Sigmoid colon (tissue), 6 donors: ENCODE measurements at regions not wholly inside any gene's neighbourhood (a gene's known extent, or its start where the extent isn't known, plus 50 kb on each side); places are given as distances from the start of the nearest gene placed in this dataset.

Experiments used
- DNase-seq: peaks from one replicate; pipeline ENCODE4 v3.0.0-alpha.2; 2019
- H3K27ac ChIP-seq, 4 donors: fragments of 200-600 bp; sonication (generic); one replicate each; pipeline ENCODE4 v1.5.1; 2016 to 2019; ENCODE audit warnings: mild to moderate bottlenecking in 1 of 4
- H3K27me3 ChIP-seq, 3 donors: fragments of 200-600 bp; sonication (generic); one replicate each; pipeline ENCODE4 v1.5.1; 2019; ENCODE audit warnings: mild to moderate bottlenecking in 1 of 3
- H3K36me3 ChIP-seq, 4 donors: fragments of 200-600 bp; sonication (generic); one replicate each; pipeline ENCODE4 v1.5.1; 2016 to 2019
- H3K4me1 ChIP-seq, 4 donors: fragments of 200-600 bp; sonication (generic); one replicate each; pipeline ENCODE4 v1.5.1; 2017 to 2019
- H3K4me3 ChIP-seq, 4 donors: fragments of 200-600 bp; sonication (generic); one replicate each; pipeline ENCODE4 v1.5.1; 2017 to 2019; ENCODE audit warnings: mild to moderate bottlenecking in 2 of 4, moderate library complexity in 1 of 4
- H3K9me3 ChIP-seq, 4 donors: fragments of 200-600 bp in 3 of 4; sonication (generic) in 3 of 4; one replicate each; pipeline versions ENCODE4 v1.5.1 to v1.6.1; 2013 to 2019
- CTCF ChIP-seq, 4 experiments: fragments of 450-650 bp in 3 of 4; fragments of 200-600 bp in 1 of 4; IDR thresholded peaks; one replicate each; pipeline ENCODE4 v1.5.1; 2016 to 2019; ENCODE audit warnings: antibody characterized with exemption in 4 of 4, mild to moderate bottlenecking in 3 of 4, moderate library complexity in 2 of 4
- EP300 ChIP-seq, 4 donors: sonication (generic); formaldehyde crosslinking; IDR thresholded peaks; one replicate each; pipeline ENCODE4 v1.6.1; 2017; ENCODE audit warnings: antibody characterized with exemption in 4 of 4
- POLR2A ChIP-seq, 2 donors: fragments of 450-650 bp; IDR thresholded peaks; one replicate each; pipeline ENCODE4 v1.6.1; 2016; ENCODE audit warnings: antibody characterized with exemption in 2 of 2, mild to moderate bottlenecking in 2 of 2, moderate library complexity in 2 of 2
- POLR2AphosphoS5 ChIP-seq, 4 donors: sonication (generic); formaldehyde crosslinking; IDR thresholded peaks; one replicate each; pipeline ENCODE4 v1.6.1; 2017; ENCODE audit warnings: antibody characterized with exemption in 4 of 4
- WGBS, 2 donors: extraction: QIAGEN DNeasy Blood & Tissue Kit; methylation state at CpG; one replicate each; pipeline ENCODE4 v1.1.7; 2013; 5-methylcytosine and 5-hydroxymethylcytosine counted together
- intact Hi-C: fragments of 100-400 bp; cut with DNase I; formaldehyde crosslinking; loops from one replicate; pipeline ENCODE4 v1.15.1; 2023
- donor health status: healthy with polysubstance abuse.
- donor health status: healthy.

DNA sequence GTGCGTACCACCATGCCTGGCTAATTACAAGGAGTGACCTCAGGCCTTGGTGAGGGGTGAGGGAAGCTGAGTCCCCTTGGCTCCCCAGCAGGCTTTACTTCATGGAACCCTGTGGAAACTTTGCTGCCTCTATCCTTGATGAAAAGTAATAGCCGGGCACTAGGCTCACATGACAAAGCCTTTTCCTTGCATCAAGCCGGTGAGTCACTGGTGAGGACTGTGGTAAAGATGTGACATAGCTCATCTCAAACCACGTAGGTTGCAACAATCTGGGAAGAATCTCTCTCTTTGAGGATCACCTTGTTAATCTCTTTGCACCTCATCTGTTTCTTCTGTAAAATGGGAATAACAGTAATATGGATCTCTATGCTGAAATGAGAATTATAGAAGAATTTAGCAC lies 116.3 kb upstream of the SLC25A48 start:
- intact Hi-C loops = no loop called here
- no peak overlapping the region for H3K4me3 ChIP-seq
- no peak for DNase-seq
- H3K27ac ChIP-seq = no peak overlapping the region
- no peaks in the 10 kb centered on the region for H3K36me3 ChIP-seq
- no peaks in the 10 kb centered on the region for H3K4me1 ChIP-seq
- WGBS, 2 donors = 63 to 76% methylated on average over 4 of the region's 4 CpGs
- H3K27me3 ChIP-seq = no peaks in the 10 kb centered on the region
- TF ChIP-seq CTCF (IDR thresholded peaks at IDR 0.05) = no peak
- TF ChIP-seq POLR2AphosphoS5 (IDR thresholded peaks at IDR 0.05) = no peak
- no peak for TF ChIP-seq EP300 (IDR thresholded peaks at IDR 0.05)
- no peak for TF ChIP-seq POLR2A (IDR thresholded peaks at IDR 0.05)
- H3K9me3 ChIP-seq = no peaks in the 10 kb centered on the region

DNA sequence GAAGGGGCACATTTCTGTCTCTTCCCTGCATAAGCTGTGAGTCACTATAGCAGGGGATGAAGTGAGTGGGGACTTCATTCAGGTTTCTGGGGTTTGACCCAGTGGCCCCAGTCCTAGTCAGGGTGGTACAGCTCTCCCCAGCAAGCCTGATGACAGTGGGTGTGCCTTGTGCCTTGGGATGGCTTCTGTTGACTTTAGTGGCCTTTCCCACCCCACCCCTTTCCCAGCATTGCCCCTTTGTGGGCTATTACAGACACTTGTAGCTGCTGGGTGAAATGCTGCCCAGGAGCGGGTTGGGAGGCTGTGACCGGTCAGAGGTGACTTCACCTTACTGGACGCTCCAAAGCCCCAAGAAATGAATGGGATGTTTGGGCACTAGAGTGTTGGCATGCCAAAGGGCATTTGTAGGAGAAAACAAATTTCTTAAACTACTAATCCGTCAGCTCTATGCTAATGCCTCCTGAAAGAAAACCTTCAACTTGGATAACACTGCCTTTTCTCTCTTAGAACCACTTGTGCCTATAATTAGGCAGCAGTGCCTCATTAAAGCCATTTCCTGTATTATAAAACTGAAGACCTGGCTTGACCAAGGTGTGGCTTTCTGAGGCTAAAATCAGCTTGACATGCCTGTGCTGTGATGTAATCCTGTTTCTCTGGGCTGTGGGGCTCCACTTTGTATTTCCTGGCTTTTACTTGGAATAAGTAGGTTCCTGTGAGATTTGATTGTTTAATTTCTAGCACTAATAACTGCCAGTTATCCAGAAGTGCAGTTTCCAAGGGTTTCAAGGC lies 119.0 kb upstream of the SLC25A48 start:
- Histone ChIP-seq H3K9me3 (no peaks in the 10 kb centered on the region), H3K4me3 (no peak overlapping the region), H3K27me3 (no peaks in the 10 kb centered on the region), H3K4me1 (peaks cover 0 to under 1% (median 0%) of the 10 kb centered on the region in 4 donors), H3K27ac (no peak overlapping the region), H3K36me3 (no peaks in the 10 kb centered on the region)
- 47 to 81% methylated on average over 4 of the region's 4 CpGs for WGBS, 2 donors
- DNase-seq = no peak
- intact Hi-C loops = no loop called here
- TF ChIP-seq POLR2A (IDR thresholded peaks at IDR 0.05) = no peak
- TF ChIP-seq POLR2AphosphoS5 (IDR thresholded peaks at IDR 0.05) = no peak
- TF ChIP-seq EP300 (IDR thresholded peaks at IDR 0.05) = no peak
- TF ChIP-seq CTCF (IDR thresholded peaks at IDR 0.05) = no peak

DNA sequence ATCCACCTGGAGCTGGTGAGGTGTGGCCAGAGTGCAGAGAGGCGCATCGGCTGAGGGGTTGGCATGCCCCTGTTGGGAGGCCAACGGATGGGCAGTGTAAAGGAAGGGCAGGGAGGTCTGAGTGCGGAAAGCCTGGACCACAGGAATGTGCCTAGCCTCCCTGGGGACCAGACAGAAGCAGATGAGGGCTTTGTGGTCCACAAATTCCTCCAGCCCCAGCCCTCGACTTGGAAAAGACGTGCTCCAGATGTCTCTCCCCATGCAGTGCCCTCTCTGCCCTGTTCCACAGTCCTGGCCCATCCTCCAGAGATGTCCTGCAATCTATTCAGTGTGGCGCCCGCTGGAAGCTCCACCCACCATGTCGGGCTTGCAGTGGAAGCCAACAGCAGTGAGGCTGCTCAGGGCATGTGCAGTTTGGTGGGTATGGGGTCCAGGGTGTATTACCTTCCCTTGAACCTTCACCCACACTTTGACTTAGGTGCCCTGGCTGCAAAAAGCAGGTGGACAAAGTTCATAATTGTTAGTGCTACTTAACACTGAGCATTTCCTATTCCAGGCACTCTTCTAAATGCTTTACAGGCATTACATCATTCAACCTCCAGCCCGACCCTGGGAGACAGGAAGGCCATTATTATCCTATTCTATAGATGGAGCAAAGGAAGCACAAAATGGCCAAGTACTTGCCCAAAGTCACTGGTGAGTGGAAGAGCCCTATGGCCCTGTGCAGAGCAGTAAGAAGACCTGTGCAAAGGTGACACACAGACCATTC lies 120.2 kb upstream of the SLC25A48 start:
- intact Hi-C loops = no loop called here
- Histone ChIP-seq H3K36me3 (no peaks in the 10 kb centered on the region), H3K27me3 (no peaks in the 10 kb centered on the region), H3K4me3 (no peak overlapping the region), H3K4me1 (peaks cover 0 to 7% (median 0%) of the 10 kb centered on the region in 4 donors), H3K9me3 (no peaks in the 10 kb centered on the region), H3K27ac (no peak overlapping the region)
- no peak for DNase-seq
- TF ChIP-seq POLR2A (IDR thresholded peaks at IDR 0.05) (no peak), POLR2AphosphoS5 (IDR thresholded peaks at IDR 0.05) (no peak), EP300 (IDR thresholded peaks at IDR 0.05) (no peak), CTCF (IDR thresholded peaks at IDR 0.05) (no peak)
- WGBS, 2 donors = 71 to 77% methylated on average over 10 of the region's 10 CpGs

- no peaks in the 10 kb centered on the region for H3K9me3 ChIP-seq
- no peak overlapping the region for H3K4me3 ChIP-seq
- H3K27ac ChIP-seq = no peak overlapping the region
- DNase-seq = no peak
- no peaks in the 10 kb centered on the region for H3K36me3 ChIP-seq
- peaks cover 0 to 7% (median 0%) of the 10 kb centered on the region in 4 donors for H3K4me1 ChIP-seq
- H3K27me3 ChIP-seq = no peaks in the 10 kb centered on the region
- WGBS, 2 donors = 90 to 93% methylated on average over 11 of the region's 11 CpGs
- TF ChIP-seq POLR2A (IDR thresholded peaks at IDR 0.05) = no peak
- TF ChIP-seq CTCF (IDR thresholded peaks at IDR 0.05) = no peak
- TF ChIP-seq POLR2AphosphoS5 (IDR thresholded peaks at IDR 0.05) = no peak
- TF ChIP-seq EP300 (IDR thresholded peaks at IDR 0.05) = no peak
- intact Hi-C loops = no loop called here
These were observed 121.1 kb upstream of the SLC25A48 start for GRCh38 chr5:135713161-135713915.
